ENCODE measurements at regions not wholly inside any gene's neighbourhood (a gene's known extent, or its start where the extent isn't known, plus 50 kb on each side); places are given as distances from the start of the nearest gene placed in this dataset.
A peak's percentile ranks its signal among the peaks of the same experiment; 100 is the strongest.
"Not testable (repeated sequence)": the region's sequence is repeated elsewhere in the genome, so short reads cannot be mapped to it uniquely, and the experiment has no call there.

- TF ChIP-seq ZNF274 (IDR thresholded peaks at IDR 0.05; ENCODE audit: low read depth, low read length) (no peak), YY1 (IDR thresholded peaks at IDR 0.05; ENCODE audit: insufficient read depth, insufficient read length) (no peak)
- DNase-seq (ENCODE audit: low read depth, low spot score): no peak
- Histone ChIP-seq H3K9ac (ENCODE audit: insufficient read length, low read depth) (no peak overlapping the region), H3K4me3 (ENCODE audit: insufficient read length, low read depth) (no peak overlapping the region), H3K4me1 (ENCODE audit: insufficient read depth, insufficient read length) (no peaks in the 10 kb centered on the region), H3K36me3 (ENCODE audit: insufficient read depth, insufficient read length, low read length) (no peaks in the 10 kb centered on the region), H3K27me3 (ENCODE audit: insufficient read depth, insufficient read length) (no peaks in the 10 kb centered on the region), H3K9me3 (ENCODE audit: insufficient read depth, low read length) (peaks cover 6% of the 10 kb centered on the region; the same call in 1 of the 2 replicates)
Measured at GRCh38 chr4:3911252-3911856, 145.2 kb downstream of the ADRA2C start.

DNA sequence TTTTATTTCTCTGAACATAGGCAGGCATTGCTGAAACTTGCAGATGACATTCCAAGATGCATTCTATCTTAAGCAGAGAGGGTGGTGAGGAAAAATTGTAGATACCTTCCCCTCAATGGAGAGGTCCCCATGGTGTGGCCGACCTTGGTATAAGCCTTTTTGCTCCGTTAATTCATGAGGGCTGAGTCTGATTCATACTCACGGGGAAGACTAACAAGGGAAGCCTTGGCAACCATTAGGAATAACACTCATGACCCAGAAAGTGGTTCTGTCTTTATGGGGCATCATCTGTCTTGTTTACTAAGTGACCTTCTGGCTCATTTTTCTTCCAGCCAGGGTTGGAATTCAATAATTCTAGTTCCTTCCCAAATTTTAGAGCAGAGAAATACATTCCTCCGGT is 148.3 kb downstream of the ADRA2C start:
- not testable (repeated sequence) for H3K4me1 ChIP-seq (ENCODE audit: insufficient read depth, insufficient read length)

GRCh38 chr4:3919509-3919908 is 153.3 kb downstream of the ADRA2C start:
- H3K9ac ChIP-seq (ENCODE audit: insufficient read length, low read depth); H3K4me1 ChIP-seq (ENCODE audit: insufficient read depth, insufficient read length); H3K27me3 ChIP-seq (ENCODE audit: insufficient read depth, insufficient read length); H3K4me3 ChIP-seq (ENCODE audit: insufficient read length, low read depth); H3K9me3 ChIP-seq (ENCODE audit: insufficient read depth, low read length); H3K36me3 ChIP-seq (ENCODE audit: insufficient read depth, insufficient read length, low read length); DNase-seq (ENCODE audit: low read depth, low spot score): not testable (repeated sequence)

More for the DNA sequence above, 148.3 kb downstream of the ADRA2C start:
- not testable (repeated sequence) for H3K36me3 ChIP-seq (ENCODE audit: insufficient read depth, insufficient read length, low read length); H3K9ac ChIP-seq (ENCODE audit: insufficient read length, low read depth); H3K27me3 ChIP-seq (ENCODE audit: insufficient read depth, insufficient read length); H3K9me3 ChIP-seq (ENCODE audit: insufficient read depth, low read length); DNase-seq (ENCODE audit: low read depth, low spot score); H3K4me3 ChIP-seq (ENCODE audit: insufficient read length, low read depth)

DNA sequence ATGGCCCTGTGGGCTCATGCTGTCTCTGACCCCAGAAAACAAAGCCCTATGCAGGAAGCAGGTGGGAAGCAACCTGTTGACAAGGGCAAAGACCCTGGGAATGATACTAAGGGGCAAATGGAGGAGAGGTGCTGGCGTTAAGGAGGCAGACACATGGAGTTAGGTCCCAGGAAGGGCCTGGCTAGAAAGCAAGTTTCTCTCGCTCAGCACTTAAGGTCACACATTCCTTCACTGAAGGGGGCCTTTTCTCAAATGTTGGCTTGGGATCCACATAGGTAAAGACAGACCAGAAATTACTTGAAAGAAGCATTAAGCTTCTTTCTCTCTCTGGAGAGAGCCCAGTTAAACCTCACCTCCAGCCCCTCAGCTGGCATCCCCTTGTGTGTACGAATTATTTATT is 155.7 kb downstream of the ADRA2C start:
- not testable (repeated sequence) for H3K4me3 ChIP-seq (ENCODE audit: insufficient read length, low read depth); DNase-seq (ENCODE audit: low read depth, low spot score); H3K36me3 ChIP-seq (ENCODE audit: insufficient read depth, insufficient read length, low read length); H3K27me3 ChIP-seq (ENCODE audit: insufficient read depth, insufficient read length); H3K9me3 ChIP-seq (ENCODE audit: insufficient read depth, low read length); H3K4me1 ChIP-seq (ENCODE audit: insufficient read depth, insufficient read length)
- peak overlapping the region; percentile 21 for H3K9ac ChIP-seq (ENCODE audit: insufficient read length, low read depth)

DNA sequence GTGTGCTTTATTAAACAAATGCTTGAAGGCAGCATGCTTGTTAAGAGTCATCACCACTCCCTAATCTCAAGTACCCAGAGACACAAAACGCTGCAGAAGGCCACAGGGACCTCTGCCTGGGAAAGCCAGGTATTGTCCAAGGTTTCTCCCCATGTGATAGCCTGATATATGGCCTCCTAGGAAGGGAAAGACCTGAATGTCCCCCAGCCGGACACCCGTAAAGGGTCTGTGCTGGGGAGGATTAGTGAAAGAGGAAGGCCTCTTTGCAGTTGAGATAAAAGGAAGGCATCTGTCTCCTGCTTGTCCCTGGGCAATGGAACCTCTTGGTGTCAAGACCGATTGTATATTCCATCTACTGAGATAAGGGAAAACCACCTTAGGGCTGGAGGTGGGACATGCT is 159.7 kb downstream of the ADRA2C start:
- H3K9me3 ChIP-seq (ENCODE audit: insufficient read depth, low read length): not testable (repeated sequence)

GRCh38 chr4:3926271-3926670 is 160.1 kb downstream of the ADRA2C start:
- not testable (repeated sequence) for H3K9ac ChIP-seq (ENCODE audit: insufficient read length, low read depth); H3K36me3 ChIP-seq (ENCODE audit: insufficient read depth, insufficient read length, low read length); DNase-seq (ENCODE audit: low read depth, low spot score)

More for the DNA sequence above, 159.7 kb downstream of the ADRA2C start:
- not testable (repeated sequence) for H3K27me3 ChIP-seq (ENCODE audit: insufficient read depth, insufficient read length); DNase-seq (ENCODE audit: low read depth, low spot score); H3K4me3 ChIP-seq (ENCODE audit: insufficient read length, low read depth); H3K36me3 ChIP-seq (ENCODE audit: insufficient read depth, insufficient read length, low read length); H3K4me1 ChIP-seq (ENCODE audit: insufficient read depth, insufficient read length); H3K9ac ChIP-seq (ENCODE audit: insufficient read length, low read depth)

DNA sequence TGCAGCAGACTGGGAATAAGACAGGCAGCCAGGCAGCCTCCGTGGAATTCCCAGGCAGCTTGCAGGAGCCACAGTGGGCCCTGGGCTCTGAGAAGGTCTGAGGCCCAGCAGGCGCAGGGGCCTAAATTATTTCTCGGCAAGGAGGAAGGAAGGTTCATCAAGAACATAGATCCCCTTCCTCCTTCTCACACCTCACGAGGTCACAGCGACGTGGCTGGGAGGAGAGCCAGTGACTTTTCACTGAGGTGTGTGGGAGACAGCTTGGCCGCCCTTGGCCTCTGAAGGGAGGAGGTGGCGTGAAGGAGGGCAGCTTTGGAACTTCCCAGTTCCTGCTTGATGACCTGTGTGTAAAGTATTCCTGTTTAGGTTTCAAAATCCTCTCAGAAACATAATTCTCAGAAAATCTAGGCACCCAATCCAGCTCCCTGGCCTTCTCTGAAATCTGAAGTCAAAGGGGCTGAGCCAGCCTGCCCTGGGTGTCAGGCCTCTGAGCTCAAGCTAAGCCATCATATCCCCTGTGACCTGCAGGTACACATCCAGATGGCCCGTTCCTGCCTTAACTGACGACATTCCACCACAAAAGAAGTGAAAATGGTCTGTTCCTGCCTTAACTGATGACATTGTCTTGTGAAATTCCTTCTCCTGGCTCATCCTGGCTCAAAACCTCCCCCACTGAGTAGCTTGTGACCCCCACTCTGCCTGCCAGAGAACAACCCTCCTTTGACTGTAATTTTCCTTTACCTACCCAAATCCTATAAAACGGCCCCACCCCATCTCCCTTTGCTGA is 161.0 kb downstream of the ADRA2C start:
- H3K36me3 ChIP-seq (ENCODE audit: insufficient read depth, insufficient read length, low read length); H3K9me3 ChIP-seq (ENCODE audit: insufficient read depth, low read length); H3K4me3 ChIP-seq (ENCODE audit: insufficient read length, low read depth); H3K27me3 ChIP-seq (ENCODE audit: insufficient read depth, insufficient read length); H3K4me1 ChIP-seq (ENCODE audit: insufficient read depth, insufficient read length): not testable (repeated sequence)
- peak; percentile 44 for DNase-seq (ENCODE audit: low read depth, low spot score)
- peak overlapping the region; percentile 46 for H3K9ac ChIP-seq (ENCODE audit: insufficient read length, low read depth)

More at GRCh38 chr4:3926271-3926670, 160.1 kb downstream of the ADRA2C start:
- not testable (repeated sequence) for H3K4me3 ChIP-seq (ENCODE audit: insufficient read length, low read depth); H3K4me1 ChIP-seq (ENCODE audit: insufficient read depth, insufficient read length); H3K9me3 ChIP-seq (ENCODE audit: insufficient read depth, low read length); H3K27me3 ChIP-seq (ENCODE audit: insufficient read depth, insufficient read length)

DNA sequence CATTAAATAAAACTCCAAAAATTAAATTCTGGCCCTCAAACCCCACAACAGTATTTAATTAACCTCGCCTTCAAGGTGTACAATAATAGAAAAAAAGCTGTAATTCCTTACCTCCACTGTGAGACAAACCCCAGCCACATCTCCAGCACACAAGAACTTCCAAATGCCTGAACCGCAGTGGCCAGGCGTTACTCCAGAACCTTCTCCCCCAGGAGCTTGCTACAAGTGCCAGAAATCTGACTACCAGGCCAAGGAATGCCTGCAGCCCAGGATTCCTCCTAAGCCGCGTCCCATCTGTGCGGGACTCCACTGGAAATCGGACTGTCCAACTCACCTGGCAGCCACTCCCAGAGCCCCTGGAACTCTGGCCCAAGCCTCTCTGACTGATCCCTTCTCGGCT is 163.2 kb downstream of the ADRA2C start:
- not testable (repeated sequence) for H3K9ac ChIP-seq (ENCODE audit: insufficient read length, low read depth); H3K27me3 ChIP-seq (ENCODE audit: insufficient read depth, insufficient read length); H3K4me1 ChIP-seq (ENCODE audit: insufficient read depth, insufficient read length); DNase-seq (ENCODE audit: low read depth, low spot score); H3K36me3 ChIP-seq (ENCODE audit: insufficient read depth, insufficient read length, low read length); H3K4me3 ChIP-seq (ENCODE audit: insufficient read length, low read depth); H3K9me3 ChIP-seq (ENCODE audit: insufficient read depth, low read length)

GRCh38 chr4:3932734-3933133 is 166.5 kb downstream of the ADRA2C start:
- peak; percentile 55 for DNase-seq (ENCODE audit: low read depth, low spot score)
- H3K4me1 ChIP-seq (ENCODE audit: insufficient read depth, insufficient read length); H3K9ac ChIP-seq (ENCODE audit: insufficient read length, low read depth); H3K9me3 ChIP-seq (ENCODE audit: insufficient read depth, low read length); H3K27me3 ChIP-seq (ENCODE audit: insufficient read depth, insufficient read length); H3K4me3 ChIP-seq (ENCODE audit: insufficient read length, low read depth); H3K36me3 ChIP-seq (ENCODE audit: insufficient read depth, insufficient read length, low read length): not testable (repeated sequence)

- not testable (repeated sequence) for H3K4me1 ChIP-seq (ENCODE audit: insufficient read depth, insufficient read length); H3K9me3 ChIP-seq (ENCODE audit: insufficient read depth, low read length); H3K36me3 ChIP-seq (ENCODE audit: insufficient read depth, insufficient read length, low read length); H3K27me3 ChIP-seq (ENCODE audit: insufficient read depth, insufficient read length); H3K9ac ChIP-seq (ENCODE audit: insufficient read length, low read depth); DNase-seq (ENCODE audit: low read depth, low spot score); H3K4me3 ChIP-seq (ENCODE audit: insufficient read length, low read depth)
Measured at GRCh38 chr4:3935406-3935805, 169.2 kb downstream of the ADRA2C start.

Data from NT2/D1 (cell line).